Liver (tissue), 3 donors: ENCODE measurements at regions not wholly inside any gene's neighbourhood (a gene's known extent, or its start where the extent isn't known, plus 50 kb on each side); places are given as distances from the start of the nearest gene placed in this dataset.

Experiments used
- EGR1 ChIP-seq, 2 donors: IDR thresholded peaks; 2 replicates each; pipeline ENCODE4 v1.6.1; 2016 to 2018; ENCODE audit warnings: antibody characterized with exemption in 2 of 2, low read depth in 2 of 2
- FOXA1 ChIP-seq: IDR thresholded peaks from 2 replicates; pipeline ENCODE4 v1.6.1; 2016; ENCODE audit warnings: antibody characterized with exemption
- HNF4A ChIP-seq, 2 donors: conservative IDR thresholded peaks; 2 replicates each; pipeline ENCODE4 v1.6.1; 2016; ENCODE audit warnings: antibody characterized with exemption in 2 of 2, mild to moderate bottlenecking in 2 of 2
- RAD21 ChIP-seq, 2 donors: IDR thresholded peaks; 2 replicates each; pipeline ENCODE4 v1.6.1; 2016; ENCODE audit warnings: antibody characterized with exemption in 2 of 2, mild to moderate bottlenecking in 2 of 2
- TAF1 ChIP-seq: conservative IDR thresholded peaks from 2 replicates; pipeline ENCODE4 v1.6.1; 2016; ENCODE audit warnings: antibody characterized with exemption, mild to moderate bottlenecking
- YY1 ChIP-seq: IDR thresholded peaks from 2 replicates; pipeline ENCODE4 v1.6.1; 2016; ENCODE audit warnings: antibody characterized with exemption, mild to moderate bottlenecking
- TF ChIP-seq, protein P1 (sequence below): fragments of 150-350 bp; IDR thresholded peaks from 2 replicates; pipeline ENCODE4 v1.5.1; 2017; ENCODE audit warnings: improper control_type of control experiment, low read depth, low read length; ENCODE audit not compliant: missing input control
- TF ChIP-seq, protein P2 (sequence below): IDR thresholded peaks from 2 replicates; pipeline ENCODE4 v1.6.1; 2016; ENCODE audit warnings: antibody characterized with exemption
- TF ChIP-seq, protein P3 (sequence below): IDR thresholded peaks from 2 replicates; pipeline ENCODE4 v1.6.1; 2016; ENCODE audit warnings: antibody characterized with exemption, mild to moderate bottlenecking
- donor health status: healthy.
- donor health status: healthy.

DNA sequence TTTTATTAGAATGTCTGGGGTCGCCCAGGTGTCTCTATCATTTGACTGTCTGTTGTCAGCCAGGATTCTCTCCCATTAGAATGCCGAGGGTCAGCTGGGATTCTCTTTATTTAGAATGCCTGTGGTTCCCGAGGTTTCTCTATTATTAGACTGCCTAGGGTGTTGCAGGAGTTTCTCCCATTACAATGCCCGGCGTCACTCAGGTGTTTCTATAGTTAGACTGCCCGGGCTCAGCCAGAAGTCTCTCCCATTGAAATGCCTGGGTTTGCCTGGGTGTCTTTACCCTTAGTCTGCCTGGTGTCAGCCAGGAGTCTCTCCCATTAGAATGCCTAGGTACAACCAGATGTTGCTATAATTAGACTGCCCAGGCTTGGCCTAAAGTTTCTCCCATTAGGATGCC, 2252.0 kb downstream of the TP53TG3F start:
- TF ChIP-seq, protein P1, sequence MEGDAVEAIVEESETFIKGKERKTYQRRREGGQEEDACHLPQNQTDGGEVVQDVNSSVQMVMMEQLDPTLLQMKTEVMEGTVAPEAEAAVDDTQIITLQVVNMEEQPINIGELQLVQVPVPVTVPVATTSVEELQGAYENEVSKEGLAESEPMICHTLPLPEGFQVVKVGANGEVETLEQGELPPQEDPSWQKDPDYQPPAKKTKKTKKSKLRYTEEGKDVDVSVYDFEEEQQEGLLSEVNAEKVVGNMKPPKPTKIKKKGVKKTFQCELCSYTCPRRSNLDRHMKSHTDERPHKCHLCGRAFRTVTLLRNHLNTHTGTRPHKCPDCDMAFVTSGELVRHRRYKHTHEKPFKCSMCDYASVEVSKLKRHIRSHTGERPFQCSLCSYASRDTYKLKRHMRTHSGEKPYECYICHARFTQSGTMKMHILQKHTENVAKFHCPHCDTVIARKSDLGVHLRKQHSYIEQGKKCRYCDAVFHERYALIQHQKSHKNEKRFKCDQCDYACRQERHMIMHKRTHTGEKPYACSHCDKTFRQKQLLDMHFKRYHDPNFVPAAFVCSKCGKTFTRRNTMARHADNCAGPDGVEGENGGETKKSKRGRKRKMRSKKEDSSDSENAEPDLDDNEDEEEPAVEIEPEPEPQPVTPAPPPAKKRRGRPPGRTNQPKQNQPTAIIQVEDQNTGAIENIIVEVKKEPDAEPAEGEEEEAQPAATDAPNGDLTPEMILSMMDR, result no peak
- TF ChIP-seq, protein P2, sequence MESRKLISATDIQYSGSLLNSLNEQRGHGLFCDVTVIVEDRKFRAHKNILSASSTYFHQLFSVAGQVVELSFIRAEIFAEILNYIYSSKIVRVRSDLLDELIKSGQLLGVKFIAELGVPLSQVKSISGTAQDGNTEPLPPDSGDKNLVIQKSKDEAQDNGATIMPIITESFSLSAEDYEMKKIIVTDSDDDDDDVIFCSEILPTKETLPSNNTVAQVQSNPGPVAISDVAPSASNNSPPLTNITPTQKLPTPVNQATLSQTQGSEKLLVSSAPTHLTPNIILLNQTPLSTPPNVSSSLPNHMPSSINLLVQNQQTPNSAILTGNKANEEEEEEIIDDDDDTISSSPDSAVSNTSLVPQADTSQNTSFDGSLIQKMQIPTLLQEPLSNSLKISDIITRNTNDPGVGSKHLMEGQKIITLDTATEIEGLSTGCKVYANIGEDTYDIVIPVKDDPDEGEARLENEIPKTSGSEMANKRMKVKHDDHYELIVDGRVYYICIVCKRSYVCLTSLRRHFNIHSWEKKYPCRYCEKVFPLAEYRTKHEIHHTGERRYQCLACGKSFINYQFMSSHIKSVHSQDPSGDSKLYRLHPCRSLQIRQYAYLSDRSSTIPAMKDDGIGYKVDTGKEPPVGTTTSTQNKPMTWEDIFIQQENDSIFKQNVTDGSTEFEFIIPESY, result no peak
- TF ChIP-seq FOXA1, result no peak
- TF ChIP-seq TAF1, result no peak
- TF ChIP-seq EGR1 (IDR thresholded peaks at IDR 0.05; ENCODE audit: low read depth in 2 of 2), result no peak
- no peak for TF ChIP-seq HNF4A (conservative IDR thresholded peaks at IDR 0.05)
- TF ChIP-seq, protein P3, sequence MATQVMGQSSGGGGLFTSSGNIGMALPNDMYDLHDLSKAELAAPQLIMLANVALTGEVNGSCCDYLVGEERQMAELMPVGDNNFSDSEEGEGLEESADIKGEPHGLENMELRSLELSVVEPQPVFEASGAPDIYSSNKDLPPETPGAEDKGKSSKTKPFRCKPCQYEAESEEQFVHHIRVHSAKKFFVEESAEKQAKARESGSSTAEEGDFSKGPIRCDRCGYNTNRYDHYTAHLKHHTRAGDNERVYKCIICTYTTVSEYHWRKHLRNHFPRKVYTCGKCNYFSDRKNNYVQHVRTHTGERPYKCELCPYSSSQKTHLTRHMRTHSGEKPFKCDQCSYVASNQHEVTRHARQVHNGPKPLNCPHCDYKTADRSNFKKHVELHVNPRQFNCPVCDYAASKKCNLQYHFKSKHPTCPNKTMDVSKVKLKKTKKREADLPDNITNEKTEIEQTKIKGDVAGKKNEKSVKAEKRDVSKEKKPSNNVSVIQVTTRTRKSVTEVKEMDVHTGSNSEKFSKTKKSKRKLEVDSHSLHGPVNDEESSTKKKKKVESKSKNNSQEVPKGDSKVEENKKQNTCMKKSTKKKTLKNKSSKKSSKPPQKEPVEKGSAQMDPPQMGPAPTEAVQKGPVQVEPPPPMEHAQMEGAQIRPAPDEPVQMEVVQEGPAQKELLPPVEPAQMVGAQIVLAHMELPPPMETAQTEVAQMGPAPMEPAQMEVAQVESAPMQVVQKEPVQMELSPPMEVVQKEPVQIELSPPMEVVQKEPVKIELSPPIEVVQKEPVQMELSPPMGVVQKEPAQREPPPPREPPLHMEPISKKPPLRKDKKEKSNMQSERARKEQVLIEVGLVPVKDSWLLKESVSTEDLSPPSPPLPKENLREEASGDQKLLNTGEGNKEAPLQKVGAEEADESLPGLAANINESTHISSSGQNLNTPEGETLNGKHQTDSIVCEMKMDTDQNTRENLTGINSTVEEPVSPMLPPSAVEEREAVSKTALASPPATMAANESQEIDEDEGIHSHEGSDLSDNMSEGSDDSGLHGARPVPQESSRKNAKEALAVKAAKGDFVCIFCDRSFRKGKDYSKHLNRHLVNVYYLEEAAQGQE, result no peak
- no peak for TF ChIP-seq RAD21 (IDR thresholded peaks at IDR 0.05)
- no peak for TF ChIP-seq YY1
